ENCODE measurements at regions not wholly inside any gene's neighbourhood (a gene's known extent, or its start where the extent isn't known, plus 50 kb on each side); places are given as distances from the start of the nearest gene placed in this dataset.

DNA sequence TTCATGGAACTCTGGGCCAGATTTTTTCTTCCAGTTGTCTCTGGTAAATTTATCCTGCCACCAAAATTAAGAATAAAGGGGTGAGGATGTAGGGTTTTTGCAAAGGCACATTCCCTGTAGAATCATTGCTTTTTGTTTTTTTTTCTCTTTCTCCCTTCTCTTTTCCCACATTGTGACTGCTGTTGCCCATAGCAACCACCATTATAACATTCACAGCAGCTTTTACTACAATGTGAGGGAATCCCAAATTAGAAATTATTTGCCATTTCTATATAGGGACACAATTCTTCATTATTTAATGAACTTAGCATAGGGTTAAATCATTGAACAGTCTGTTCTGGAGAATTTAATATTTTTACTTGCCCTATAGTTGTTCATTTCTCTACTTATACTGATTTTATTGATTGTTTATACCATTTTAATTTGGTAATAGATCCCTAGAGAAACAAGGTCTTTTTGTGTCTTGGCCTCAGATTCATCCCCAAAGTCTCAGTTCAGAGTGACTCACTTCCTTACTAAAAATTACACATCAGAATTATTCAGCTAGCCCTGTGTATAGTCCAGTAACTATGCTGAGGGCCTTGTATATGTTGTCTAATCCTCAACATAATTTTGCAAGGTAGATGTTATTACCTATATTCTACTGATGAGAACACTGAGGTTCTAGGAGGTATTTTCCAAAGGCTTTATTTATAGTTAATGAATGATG lies 80.8 kb upstream of the ANK2 start:
- no peaks in the 10 kb centered on the region for H4K20me1 ChIP-seq (ENCODE audit: insufficient read depth, low read length, poor library complexity, severe bottlenecking)
- H3K9me2 ChIP-seq (replicated peaks; ENCODE audit: low read depth, low read length): no peaks in the 10 kb centered on the region
- H3K4me2 ChIP-seq (ENCODE audit: low read depth, low read length, poor library complexity, severe bottlenecking): no peak overlapping the region

GRCh38 chr4:112970903-112971302 lies 78.5 kb upstream of the ANK2 start:
- H2AFZ ChIP-seq (ENCODE audit: low read length): no peak overlapping the region
- no peak overlapping the region for H3K9ac ChIP-seq (ENCODE audit: low read depth, low read length, poor library complexity, severe bottlenecking)
- TF ChIP-seq CTCF (conservative IDR thresholded peaks at IDR 0.05; ENCODE audit: low read length) (no peak), EZH2phosphoT487 (IDR thresholded peaks at IDR 0.05; ENCODE audit: borderline replicate concordance) (no peak)
- H3K4me3 ChIP-seq (ENCODE audit: low read length, poor library complexity, severe bottlenecking): no peak overlapping the region
- H3K4me2 ChIP-seq (ENCODE audit: low read depth, low read length, poor library complexity, severe bottlenecking): no peak overlapping the region
- no peaks in the 10 kb centered on the region for H3K9me2 ChIP-seq (replicated peaks; ENCODE audit: low read depth, low read length)
- no peaks in the 10 kb centered on the region for H3K79me2 ChIP-seq (ENCODE audit: insufficient read depth, low read length)
- no peaks in the 10 kb centered on the region for H3K36me3 ChIP-seq (ENCODE audit: insufficient read depth, low read length)
- H3K9me3 ChIP-seq (ENCODE audit: insufficient read depth, low read depth, low read length): no peaks in the 10 kb centered on the region
- no peaks in the 10 kb centered on the region for H3K4me1 ChIP-seq (ENCODE audit: insufficient read depth, low read length, poor library complexity, severe bottlenecking)
- H4K20me1 ChIP-seq (ENCODE audit: insufficient read depth, low read length, poor library complexity, severe bottlenecking): no peaks in the 10 kb centered on the region
- no peaks in the 10 kb centered on the region for H3K27me3 ChIP-seq (ENCODE audit: insufficient read depth, low read length, poor library complexity, severe bottlenecking)
- H3F3A ChIP-seq (ENCODE audit: low read depth): no peaks in the 10 kb centered on the region

More for the DNA sequence above, 80.8 kb upstream of the ANK2 start:
- Histone ChIP-seq H3K4me3 (ENCODE audit: low read length, poor library complexity, severe bottlenecking) (no peak overlapping the region), H3K9ac (ENCODE audit: low read depth, low read length, poor library complexity, severe bottlenecking) (no peak overlapping the region), H3K27me3 (ENCODE audit: insufficient read depth, low read length, poor library complexity, severe bottlenecking) (no peaks in the 10 kb centered on the region), H3K9me3 (ENCODE audit: insufficient read depth, low read depth, low read length) (no peaks in the 10 kb centered on the region), H2AFZ (ENCODE audit: low read length) (no peak overlapping the region), H3K79me2 (ENCODE audit: insufficient read depth, low read length) (no peaks in the 10 kb centered on the region), H3F3A (ENCODE audit: low read depth) (no peaks in the 10 kb centered on the region), H3K36me3 (ENCODE audit: insufficient read depth, low read length) (no peaks in the 10 kb centered on the region), H3K4me1 (ENCODE audit: insufficient read depth, low read length, poor library complexity, severe bottlenecking) (no peaks in the 10 kb centered on the region)
- TF ChIP-seq CTCF (conservative IDR thresholded peaks at IDR 0.05; ENCODE audit: low read length): no peak

DNA sequence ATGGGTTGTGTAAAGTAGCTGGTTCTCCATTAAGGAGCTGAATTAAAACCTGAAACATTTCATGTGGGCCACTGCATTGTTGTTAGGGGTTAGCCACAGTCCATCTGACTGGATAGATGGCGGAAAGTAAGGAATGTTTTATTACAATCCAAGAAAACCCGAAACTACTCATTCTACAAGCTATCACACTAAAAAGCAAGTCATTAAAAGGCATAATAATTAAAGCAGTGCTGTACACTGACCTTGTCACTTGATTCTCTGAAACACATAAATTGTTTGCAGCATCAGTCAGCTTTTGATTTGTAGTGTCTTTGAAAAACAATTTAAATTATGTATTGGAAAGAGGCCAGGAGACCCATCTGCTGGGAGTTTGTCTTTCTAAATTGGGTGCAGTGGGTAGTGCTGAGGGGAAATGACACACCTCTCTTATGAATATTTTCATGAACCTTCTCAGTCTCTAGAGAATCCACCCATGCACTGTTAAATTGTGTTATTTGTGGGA lies 75.7 kb upstream of the ANK2 start:
- TF ChIP-seq EZH2phosphoT487 (IDR thresholded peaks at IDR 0.05; ENCODE audit: borderline replicate concordance) (no peak), CTCF (conservative IDR thresholded peaks at IDR 0.05; ENCODE audit: low read length) (no peak)
- Histone ChIP-seq H3K79me2 (ENCODE audit: insufficient read depth, low read length) (no peaks in the 10 kb centered on the region), H3K4me2 (ENCODE audit: low read depth, low read length, poor library complexity, severe bottlenecking) (no peak overlapping the region), H3K4me1 (ENCODE audit: insufficient read depth, low read length, poor library complexity, severe bottlenecking) (no peaks in the 10 kb centered on the region), H3K27me3 (ENCODE audit: insufficient read depth, low read length, poor library complexity, severe bottlenecking) (no peaks in the 10 kb centered on the region), H3K4me3 (ENCODE audit: low read length, poor library complexity, severe bottlenecking) (no peak overlapping the region), H3K9ac (ENCODE audit: low read depth, low read length, poor library complexity, severe bottlenecking) (no peak overlapping the region), H3K9me2 (replicated peaks; ENCODE audit: low read depth, low read length) (no peaks in the 10 kb centered on the region), H4K20me1 (ENCODE audit: insufficient read depth, low read length, poor library complexity, severe bottlenecking) (no peaks in the 10 kb centered on the region), H3F3A (ENCODE audit: low read depth) (no peaks in the 10 kb centered on the region), H2AFZ (ENCODE audit: low read length) (no peak overlapping the region), H3K9me3 (ENCODE audit: insufficient read depth, low read depth, low read length) (no peaks in the 10 kb centered on the region), H3K36me3 (ENCODE audit: insufficient read depth, low read length) (no peaks in the 10 kb centered on the region)
